ENCODE measurements at regions not wholly inside any gene's neighbourhood (a gene's known extent, or its start where the extent isn't known, plus 50 kb on each side); places are given as distances from the start of the nearest gene placed in this dataset.

GRCh38 chr4:33429971-33430370 is 2709.8 kb downstream of the PCDH7 start:
- TF ChIP-seq CTCF (IDR thresholded peaks at IDR 0.05; ENCODE audit: low read length) (no peak), EZH2 (IDR thresholded peaks at IDR 0.05; ENCODE audit: borderline replicate concordance, low read length) (no peak)

Data from OCI-LY1 (cell line).